NCI-H1417 (cell line): ENCODE measurements at regions not wholly inside any gene's neighbourhood (a gene's known extent, or its start where the extent isn't known, plus 50 kb on each side); places are given as distances from the start of the nearest gene placed in this dataset.
A peak's percentile ranks its signal among the peaks of the same experiment; 100 is the strongest.

Source experiments
- DNase-seq, 3 experiments: peaks; one replicate each; lab custom pipeline; 2025; lab: John Stamatoyannopoulos, UW

- no peak for DNase-seq
Observed at GRCh38 chr14:28468191-28469151, 298.1 kb upstream of the FOXG1 start.

GRCh38 chr14:28482251-28483040 lies 284.1 kb upstream of the FOXG1 start:
- peak in 1 of 3 experiments; percentile 27 for DNase-seq

GRCh38 chr14:28483506-28483905 lies 283.1 kb upstream of the FOXG1 start:
- DNase-seq: no peak

GRCh38 chr14:28488684-28489083 lies 277.9 kb upstream of the FOXG1 start:
- DNase-seq: no peak

GRCh38 chr14:28493516-28493915 lies 273.1 kb upstream of the FOXG1 start:
- DNase-seq: no peak

- DNase-seq: no peak
Observed at GRCh38 chr14:28494196-28494595, 272.4 kb upstream of the FOXG1 start.

- no peak for DNase-seq
Observed at GRCh38 chr14:28496364-28496763, 270.2 kb upstream of the FOXG1 start.

- DNase-seq: no peak
Observed at GRCh38 chr14:28502517-28502916, 264.1 kb upstream of the FOXG1 start.

- no peak for DNase-seq
Observed at GRCh38 chr14:28515571-28515970, 251.0 kb upstream of the FOXG1 start.

- no peak for DNase-seq
Observed at GRCh38 chr14:28536889-28537288, 229.7 kb upstream of the FOXG1 start.

- no peak for DNase-seq
Observed at GRCh38 chr14:28542040-28542439, 224.5 kb upstream of the FOXG1 start.

- no peak for DNase-seq
Observed at GRCh38 chr14:28565345-28565744, 201.2 kb upstream of the FOXG1 start.

GRCh38 chr14:28570391-28570790 lies 196.2 kb upstream of the FOXG1 start:
- no peak for DNase-seq

- no peak for DNase-seq
Observed at GRCh38 chr14:28571636-28572035, 195.0 kb upstream of the FOXG1 start.

GRCh38 chr14:28576523-28576922 lies 190.1 kb upstream of the FOXG1 start:
- DNase-seq: no peak

- no peak for DNase-seq
Observed at GRCh38 chr14:28577187-28577586, 189.4 kb upstream of the FOXG1 start.

- DNase-seq: no peak
Observed at GRCh38 chr14:28577711-28578131, 188.9 kb upstream of the FOXG1 start.

GRCh38 chr14:28584951-28585350 lies 181.6 kb upstream of the FOXG1 start:
- no peak for DNase-seq

- DNase-seq: no peak
Observed at GRCh38 chr14:28589792-28590191, 176.8 kb upstream of the FOXG1 start.

GRCh38 chr14:28596391-28596790 lies 170.2 kb upstream of the FOXG1 start:
- DNase-seq: no peak

- no peak for DNase-seq
Observed at GRCh38 chr14:28599191-28599590, 167.4 kb upstream of the FOXG1 start.

GRCh38 chr14:28599605-28600004 lies 167.0 kb upstream of the FOXG1 start:
- no peak for DNase-seq

- no peak for DNase-seq
Observed at GRCh38 chr14:28603606-28604005, 163.0 kb upstream of the FOXG1 start.
